ENCODE measurements at regions not wholly inside any gene's neighbourhood (a gene's known extent, or its start where the extent isn't known, plus 50 kb on each side); places are given as distances from the start of the nearest gene placed in this dataset.
"Not testable (repeated sequence)": the region's sequence is repeated elsewhere in the genome, so short reads cannot be mapped to it uniquely, and the experiment has no call there.

DNA sequence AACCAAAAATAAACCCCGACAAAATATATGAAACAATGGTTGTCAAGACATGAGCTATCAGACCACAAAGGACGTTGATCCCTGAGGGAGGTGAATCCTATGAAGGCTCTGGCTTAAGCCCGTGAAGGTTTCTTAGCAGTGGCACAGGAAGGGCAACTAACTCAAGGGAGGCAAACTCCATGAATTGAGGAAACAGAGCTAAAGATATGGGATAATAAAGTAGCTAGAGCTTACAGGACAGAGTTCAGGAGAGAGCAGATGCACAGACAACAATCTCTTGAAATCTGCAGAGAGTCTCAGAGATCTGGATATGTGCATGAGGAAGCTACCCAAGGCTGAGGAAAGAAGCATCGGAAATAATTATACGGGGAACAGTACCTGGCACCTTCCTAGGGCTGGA is 331.6 kb downstream of the TYW1 start:
- not testable (repeated sequence) for TF ChIP-seq POLR2A (IDR thresholded peaks at IDR 0.05)
- TF ChIP-seq, protein P1, sequence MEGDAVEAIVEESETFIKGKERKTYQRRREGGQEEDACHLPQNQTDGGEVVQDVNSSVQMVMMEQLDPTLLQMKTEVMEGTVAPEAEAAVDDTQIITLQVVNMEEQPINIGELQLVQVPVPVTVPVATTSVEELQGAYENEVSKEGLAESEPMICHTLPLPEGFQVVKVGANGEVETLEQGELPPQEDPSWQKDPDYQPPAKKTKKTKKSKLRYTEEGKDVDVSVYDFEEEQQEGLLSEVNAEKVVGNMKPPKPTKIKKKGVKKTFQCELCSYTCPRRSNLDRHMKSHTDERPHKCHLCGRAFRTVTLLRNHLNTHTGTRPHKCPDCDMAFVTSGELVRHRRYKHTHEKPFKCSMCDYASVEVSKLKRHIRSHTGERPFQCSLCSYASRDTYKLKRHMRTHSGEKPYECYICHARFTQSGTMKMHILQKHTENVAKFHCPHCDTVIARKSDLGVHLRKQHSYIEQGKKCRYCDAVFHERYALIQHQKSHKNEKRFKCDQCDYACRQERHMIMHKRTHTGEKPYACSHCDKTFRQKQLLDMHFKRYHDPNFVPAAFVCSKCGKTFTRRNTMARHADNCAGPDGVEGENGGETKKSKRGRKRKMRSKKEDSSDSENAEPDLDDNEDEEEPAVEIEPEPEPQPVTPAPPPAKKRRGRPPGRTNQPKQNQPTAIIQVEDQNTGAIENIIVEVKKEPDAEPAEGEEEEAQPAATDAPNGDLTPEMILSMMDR (IDR thresholded peaks at IDR 0.05), result not testable (repeated sequence)
